GM19324 (cell line): ENCODE measurements at regions not wholly inside any gene's neighbourhood (a gene's known extent, or its start where the extent isn't known, plus 50 kb on each side); places are given as distances from the start of the nearest gene placed in this dataset.
A peak's percentile ranks its signal among the peaks of the same experiment; 100 is the strongest.

ENCODE experiments used
- ATAC-seq: cut with Tn5 transposase; IDR thresholded peaks from one replicate; pipeline ENCODE4 v1.9.1; 2021; ENCODE audit warnings: mild to moderate bottlenecking, moderate library complexity; ENCODE audit not compliant: unreplicated experiment, low FRiP score

DNA sequence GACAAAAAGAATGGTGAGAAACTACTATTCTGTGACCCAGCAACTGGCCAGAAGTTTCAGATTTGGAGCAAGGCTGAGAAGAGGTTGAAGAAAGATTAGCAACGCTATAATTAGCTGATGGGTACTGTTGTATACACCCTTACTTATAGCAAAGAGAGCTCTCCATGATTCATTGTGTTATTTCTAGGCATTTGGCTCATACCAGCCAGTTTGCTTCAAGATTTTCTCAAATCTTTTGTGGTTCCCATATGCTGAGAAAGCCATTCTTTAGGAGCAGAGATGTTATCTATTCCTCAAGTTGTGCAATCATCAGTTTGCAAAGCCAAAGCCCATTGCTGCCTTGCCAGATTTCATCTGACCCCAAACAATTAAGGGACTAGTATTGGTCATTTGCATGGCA, 179.4 kb downstream of the ETS1 start:
- ATAC-seq = no peak

DNA sequence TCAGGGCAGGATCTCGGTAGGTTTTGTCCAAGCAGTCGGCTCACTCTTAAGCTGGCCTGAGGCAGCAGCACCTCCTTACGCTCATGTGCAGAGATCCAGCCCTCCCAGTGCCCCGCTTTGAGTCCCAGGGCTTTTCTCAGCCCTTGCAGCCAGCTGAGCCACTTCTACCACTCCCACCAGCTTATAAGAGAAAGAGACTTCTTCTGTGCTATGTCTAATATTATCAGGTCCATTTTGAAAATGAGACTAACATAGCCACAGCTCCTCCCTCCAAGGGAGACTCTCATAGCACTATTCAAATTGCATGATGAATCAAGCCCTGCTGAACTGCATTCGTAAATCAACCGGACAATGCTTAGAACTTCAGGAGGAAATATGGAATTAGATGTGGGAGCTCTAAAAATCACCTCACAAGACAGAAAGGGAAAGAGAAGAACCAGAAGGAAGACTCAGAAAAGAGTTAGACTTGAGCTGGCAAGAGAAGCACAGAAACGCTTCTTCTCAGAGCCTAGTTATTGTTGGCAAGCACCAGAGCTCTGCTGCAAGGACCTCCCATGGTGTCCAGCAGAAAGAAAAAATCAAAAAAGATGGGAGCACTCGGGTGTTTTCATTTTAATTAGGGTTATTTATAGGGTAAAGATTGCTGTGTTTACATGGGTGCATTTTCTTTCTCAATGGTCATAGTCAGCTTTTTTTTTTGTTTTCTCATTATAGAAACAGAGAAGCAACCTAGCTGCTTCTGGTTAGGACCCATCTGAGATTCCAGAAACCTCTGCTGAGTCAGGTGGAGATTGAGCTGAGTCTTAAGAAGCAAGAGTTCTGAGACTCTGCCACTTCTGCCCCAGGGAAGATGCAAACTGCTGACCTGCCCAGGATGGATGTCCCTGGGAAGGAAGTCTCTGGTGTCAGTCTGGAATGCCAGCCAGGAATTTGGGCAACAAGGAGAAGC, 181.4 kb downstream of the ETS1 start:
- peak; percentile 67 for ATAC-seq

DNA sequence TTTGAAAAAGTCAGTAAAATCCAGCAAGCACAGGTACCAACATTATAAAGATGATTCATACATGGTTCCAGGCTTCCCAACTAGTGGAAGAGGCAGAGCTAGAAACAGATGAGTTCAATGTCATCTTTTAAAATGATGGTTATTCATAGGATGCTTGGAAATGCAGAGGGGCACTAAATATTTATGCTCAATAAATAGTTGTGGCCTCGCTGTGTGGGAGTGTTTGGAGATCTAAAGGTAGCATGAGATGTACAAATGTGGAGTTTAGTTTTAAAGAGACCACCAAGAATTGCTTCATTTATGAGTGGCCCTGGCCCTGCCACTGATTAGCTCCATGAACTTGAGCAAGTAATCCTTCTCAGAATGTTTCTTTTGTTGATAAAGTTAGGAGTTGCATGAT, 182.2 kb downstream of the ETS1 start:
- ATAC-seq = no peak

DNA sequence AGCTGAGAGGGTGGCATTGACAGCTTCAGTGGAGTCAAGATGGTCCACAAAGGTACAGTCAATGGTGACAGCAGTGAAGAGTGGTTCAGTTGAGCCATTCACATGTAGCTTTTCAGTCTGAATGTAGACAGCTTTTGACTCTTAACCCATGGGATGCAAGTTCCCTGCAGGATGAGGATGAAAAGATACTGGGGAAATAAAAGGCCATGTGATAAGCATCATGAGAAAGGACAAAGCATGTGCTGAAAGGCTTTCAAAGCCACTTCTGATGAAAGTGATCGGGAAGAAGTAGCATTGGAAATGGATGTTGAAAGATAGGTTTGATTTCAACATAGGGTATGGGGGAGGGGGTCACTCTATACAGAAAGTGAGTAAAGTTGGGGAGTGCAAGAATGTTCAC, 182.9 kb downstream of the ETS1 start:
- ATAC-seq = no peak

DNA sequence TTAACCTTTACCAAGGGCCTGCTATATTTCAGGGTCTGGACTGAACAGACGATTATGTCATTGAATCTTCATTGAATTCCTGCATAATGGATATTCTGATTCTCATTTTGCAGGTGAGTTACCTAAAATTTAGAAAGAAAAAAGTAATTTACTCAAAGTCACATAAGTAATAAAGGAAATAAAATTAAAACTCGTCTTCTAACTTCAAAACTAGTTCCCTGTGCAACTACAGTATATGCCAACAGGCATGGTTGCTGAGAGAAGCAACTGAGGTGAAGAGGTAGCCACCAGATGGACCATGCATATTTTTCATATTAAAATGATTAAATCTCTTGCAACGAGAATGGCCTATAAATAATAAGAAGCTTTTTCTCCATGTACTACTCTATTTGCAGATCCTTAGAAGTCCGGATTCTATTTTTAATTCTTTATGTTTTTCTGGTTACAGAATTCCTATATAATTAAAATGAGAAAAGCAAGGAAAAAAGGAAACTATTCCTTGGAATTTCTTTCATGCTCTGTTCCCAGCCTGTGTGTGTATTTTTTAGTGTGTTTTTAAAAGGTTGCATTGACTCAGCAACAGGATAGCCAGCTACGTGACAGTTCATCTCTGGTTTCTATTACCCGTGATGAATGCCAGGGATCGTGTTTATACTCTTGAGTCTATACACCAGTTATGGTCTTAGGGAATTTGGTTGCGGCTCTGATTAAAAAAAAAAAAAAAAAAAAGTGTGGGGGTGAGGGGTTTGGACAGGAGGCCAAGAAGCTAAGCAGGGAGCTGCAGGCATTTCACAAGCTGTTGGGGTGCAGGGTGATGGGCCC, 186.8 kb downstream of the ETS1 start:
- ATAC-seq = no peak

DNA sequence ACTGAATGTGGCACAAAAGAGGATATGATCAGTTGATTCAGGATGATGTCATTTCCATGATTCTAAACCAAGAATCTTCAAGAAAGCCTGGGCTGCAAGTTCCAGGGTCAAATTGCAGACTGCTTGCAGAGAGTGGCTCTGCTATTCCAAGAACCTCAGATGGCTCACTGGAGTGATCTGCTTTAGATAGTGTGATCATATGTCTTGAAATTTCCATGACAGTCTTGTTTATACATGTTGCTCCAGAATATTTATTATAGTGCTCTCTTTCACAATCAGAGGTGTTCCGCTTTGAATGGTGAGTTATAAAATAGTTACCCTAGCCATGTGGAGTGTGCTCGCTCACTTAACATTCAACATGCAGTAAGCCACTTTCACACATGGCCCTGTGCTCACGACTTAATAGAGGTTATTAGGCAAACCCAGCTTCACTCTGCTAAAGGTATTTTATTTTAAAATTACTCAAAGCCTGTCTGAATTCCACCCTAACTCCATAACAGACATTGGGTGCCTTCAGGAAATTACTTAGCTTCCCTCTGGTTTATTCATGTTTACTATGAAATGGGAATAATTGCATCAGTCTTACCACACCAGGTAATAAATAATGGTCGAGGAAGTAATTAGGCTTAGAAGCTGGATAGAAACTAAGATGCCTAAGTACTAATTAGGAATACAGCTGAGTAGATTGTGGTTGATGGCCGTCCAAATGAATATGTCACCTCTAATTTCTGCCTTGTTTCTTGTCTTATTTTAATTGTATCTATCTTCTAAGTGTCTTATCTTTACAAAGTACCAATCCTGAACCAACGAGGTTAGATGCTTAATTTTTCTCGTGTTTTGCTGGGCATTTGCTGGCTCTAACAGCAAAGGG, 187.9 kb downstream of the ETS1 start:
- no peak for ATAC-seq

DNA sequence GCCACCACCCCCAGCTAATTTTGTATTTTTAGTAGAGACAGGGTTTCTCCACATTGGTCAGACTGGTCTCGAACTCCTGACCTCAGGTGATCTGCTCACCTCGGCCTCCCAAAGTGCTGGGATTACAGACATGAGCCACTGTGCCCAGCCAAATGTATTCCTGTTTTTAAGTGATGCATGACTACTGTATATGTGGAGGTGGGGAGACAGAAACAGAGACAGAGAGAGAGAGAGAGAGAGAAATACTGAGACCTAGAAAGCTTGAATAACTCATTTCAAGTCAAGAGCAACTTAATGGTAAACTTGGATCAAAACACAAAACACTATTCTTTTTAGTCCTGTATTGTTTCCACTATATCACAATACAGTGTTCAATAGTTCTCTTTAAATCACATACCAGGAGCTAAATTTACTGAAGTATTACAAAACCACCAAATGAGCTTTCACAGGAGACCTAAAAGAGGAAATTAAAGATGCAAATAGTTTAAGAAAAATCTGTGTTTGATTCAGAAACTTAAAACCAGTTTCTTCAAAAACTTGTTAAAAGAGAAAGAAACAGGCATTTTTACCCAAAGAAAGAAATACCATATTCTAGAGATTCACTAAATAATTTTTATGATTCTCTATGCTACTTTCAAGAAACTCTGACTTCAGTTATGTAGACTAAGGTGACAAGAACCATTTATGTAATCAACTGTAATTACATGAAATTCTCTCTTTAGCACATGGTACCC, 188.7 kb downstream of the ETS1 start:
- ATAC-seq = no peak

DNA sequence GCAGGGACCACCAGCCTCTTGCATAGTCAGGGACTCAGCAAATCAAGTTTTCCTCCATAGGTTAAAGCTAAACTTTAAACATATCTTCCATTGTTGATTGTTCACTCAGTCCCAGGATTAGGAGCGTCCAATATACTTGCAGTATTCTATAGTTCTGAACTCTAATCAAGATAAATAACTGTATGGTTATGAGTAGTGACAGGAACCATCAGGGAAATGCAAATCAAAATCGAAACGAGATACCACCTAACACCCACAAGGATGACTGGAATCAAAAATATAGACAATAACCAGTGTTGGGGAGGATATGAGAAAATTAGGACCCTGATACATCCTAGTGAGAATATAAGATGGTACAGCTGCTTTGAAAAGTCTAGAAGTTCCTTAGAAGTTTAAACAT, 190.0 kb downstream of the ETS1 start:
- ATAC-seq = no peak

DNA sequence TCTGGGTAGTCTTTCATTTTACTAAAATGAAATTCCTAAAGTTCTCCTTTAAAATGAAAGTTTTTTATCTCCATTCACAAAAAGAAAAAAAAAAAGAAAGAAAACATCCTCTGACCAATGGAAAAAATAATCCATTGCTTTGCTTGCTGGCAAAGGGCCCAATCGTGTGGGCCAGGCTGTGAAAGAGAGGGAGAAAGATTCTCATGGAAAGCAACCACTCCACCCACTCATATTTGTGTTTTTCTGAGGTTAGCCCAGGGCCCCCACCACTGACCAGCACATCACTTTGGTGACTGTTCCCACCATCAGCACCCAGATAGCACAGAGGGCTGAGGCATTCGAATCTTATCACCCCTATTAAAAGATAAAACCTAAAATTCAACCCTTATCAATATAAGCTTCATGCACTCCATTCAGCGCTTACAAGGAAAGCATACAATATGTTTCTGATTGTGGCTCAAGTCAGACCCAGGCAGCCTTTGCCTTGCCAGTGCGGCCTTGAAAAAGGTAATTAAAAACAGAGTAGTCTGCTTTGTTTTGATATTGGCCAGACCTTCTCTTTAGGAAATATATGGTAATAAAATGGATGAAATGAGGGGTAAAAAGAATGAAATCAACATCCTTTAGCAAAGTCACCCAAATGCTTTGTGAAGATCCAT, 192.8 kb downstream of the ETS1 start:
- ATAC-seq = no peak

DNA sequence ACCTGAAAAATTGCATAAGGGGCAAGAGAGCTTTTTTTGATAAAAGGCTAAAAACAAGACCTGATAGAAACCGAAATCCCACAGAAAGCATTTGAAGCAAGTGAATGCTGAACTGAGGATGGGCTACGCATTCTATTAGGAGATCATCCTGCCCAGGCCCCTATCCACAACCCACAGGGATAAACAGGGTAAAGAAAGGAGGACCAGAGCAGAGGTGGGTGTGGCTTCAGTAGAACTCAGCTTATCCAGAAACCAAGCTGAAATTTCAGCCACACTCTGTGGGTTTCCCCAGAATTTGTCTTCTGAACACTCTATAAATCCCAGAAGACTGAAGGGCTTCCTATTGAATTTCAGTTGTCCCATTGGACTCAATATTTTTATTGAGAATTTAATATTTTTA, 195.1 kb downstream of the ETS1 start:
- ATAC-seq = no peak

DNA sequence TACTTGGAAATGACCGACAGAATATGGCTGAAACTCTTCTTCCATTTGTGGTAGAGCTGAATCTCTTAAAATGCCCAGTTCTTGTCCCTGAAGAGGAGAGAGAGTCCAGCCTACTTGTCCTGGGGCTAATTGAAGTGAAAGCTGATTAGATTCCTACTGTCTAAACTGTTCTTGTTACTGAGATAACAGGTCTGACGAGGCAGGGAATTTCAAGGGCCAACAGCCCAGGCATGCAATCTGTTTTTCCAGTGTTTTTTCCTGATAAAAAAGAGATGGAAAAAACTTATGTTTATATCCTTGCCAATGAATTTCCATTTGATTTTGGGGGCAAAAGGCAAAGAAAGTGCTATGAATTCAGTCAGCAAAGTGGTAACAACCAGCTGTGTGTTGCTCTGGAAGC, 195.5 kb downstream of the ETS1 start:
- no peak for ATAC-seq

DNA sequence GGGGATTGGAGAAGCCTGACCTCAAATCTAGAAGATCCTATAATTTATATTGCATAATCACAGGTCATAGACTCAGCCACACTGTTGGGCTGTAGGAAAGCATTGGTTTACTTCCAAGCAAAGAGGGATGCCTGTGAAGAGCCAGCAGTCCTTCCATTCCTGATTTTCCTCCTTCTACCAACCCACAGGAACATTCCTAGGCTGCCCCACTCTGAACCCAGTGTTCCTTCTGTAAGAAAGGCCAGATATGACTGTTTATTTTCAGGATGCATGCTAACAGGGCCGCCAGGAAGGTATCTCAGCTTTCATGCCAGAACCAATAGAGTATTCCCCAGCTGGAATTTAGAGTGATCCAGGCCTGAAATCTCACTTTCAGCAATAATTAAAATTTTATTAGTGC, 197.1 kb downstream of the ETS1 start:
- ATAC-seq = no peak

DNA sequence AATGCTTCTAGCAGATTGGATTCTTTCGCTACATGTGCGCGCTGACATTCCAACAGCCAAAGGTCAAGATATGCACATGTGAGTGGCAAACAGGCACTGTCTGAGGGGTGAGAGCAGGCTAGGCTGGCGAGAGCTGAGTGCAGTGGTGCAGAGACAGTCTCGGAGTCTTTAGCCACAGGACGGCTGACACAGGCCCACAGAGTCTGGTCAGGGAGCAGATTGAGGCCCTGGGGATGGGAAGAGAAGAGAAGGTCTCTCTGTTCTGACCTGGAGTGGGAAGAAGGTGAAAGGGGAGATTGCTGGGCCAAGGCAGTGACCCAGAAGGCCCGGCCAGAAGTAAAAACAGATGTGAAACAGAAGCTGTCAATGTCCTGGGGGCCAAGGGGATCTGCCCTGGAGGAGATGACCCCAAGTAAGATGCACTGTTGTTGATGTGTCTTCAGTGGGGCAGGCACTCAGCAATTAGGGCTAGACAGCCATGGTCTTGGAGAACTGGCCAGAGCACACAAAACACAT, 197.8 kb downstream of the ETS1 start:
- no peak for ATAC-seq

DNA sequence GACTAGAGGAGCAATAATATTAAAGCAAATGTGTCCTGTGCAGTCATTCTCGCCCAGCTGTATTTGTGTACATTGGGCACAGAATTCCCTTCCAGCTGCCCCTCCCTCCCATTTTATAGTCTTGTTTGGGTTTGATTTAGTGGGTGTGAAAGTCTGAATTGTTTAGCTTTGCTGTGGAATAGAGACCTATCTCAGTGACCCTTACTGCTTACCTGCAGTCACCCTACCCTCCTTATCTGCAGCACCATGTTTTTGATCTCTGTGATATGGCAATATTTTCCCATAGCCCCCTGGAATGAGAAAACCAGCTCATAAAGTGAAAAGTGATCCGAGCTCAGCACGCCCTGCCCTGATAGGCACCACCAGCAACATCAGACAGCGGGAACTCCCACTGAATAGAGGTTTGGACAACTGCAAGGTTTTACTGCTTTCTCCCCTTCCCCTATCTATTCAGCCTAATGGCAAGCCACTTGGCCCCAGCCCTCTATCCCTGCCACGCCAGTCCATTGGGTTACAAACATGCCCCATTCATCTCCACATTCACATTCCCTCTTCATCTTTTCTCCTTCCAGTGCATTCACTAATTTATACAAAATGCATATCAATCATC, 199.0 kb downstream of the ETS1 start:
- ATAC-seq = no peak

DNA sequence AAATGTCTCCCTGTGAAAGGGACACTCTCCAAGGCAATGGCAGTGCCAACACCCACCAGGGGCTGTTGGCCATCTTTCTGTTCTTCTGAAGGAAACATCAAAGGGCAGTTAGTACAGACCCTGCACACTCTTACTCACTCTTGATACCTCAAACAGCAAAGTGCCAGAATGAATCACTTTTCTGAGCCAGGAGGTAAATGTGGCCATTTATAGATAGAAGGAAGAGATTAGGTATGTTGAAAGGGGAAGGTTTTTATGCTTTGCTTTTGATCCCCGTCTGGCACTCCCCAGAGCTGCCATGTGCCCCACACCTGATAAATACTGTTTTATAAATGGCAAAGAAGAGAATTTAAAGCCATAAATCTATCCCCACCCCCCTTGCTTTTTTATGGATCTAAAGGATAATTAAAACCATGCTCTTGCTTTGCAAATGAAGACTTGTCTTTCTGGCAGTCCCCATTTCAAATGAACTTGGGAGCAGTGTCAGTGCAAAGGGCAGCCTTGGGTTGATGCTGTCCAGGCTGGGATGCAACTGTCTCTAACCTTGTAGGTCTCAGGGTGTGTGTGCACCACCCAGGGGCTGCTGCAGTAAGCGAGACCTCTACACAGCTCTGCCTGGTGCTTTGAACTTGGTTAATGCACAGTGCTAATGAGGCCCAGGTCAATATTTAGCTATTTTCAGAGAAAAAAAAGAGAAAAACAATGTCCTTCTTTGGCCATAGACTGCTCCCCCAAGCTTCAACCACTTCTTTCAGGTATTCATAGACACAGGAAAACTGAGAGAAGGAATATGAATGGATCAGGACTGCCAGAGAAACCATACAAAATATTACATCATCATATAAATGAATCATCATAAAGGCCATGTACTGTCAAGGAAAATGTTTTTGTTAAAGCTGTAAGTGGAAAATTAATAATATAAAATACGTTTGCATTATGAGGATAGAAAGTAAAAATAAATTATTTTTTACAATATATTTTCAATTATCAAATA, 207.5 kb downstream of the ETS1 start:
- ATAC-seq = no peak

DNA sequence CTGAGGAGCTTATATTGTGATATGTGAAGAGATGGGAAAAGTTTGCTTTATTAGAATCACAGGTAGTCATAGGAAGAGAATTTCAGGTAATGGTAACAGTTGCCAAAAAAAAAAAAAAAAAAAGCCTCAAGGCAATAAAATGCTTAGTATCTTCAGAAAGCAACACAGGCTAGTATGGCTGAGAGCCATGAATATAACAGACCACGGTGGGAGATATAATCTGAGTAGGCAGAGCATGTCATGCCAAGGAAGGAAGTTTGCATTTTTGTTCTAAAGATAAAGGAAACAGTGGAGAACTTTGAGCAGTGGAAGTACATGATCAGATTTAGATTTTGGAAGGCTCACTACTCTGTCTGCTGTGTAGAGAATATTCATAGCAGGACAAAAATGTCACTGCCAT, 211.4 kb downstream of the ETS1 start:
- no peak for ATAC-seq

DNA sequence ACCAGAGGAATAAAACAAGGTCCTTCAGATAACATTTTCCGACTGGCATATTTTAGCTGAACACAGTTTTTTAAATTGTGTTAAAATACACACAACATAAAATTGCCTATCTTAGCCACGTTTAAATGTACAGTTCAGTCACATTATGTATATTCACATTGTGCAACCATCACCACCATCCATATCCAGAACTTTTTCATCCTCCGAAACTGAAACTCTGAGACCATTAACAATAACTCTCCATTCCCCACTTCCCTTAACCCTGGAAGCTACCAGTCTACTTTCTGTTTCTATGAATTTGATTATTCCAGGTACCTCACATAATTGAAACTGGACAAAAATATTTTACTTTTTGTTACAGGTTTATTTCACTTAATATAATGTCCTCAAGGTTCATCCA, 213.3 kb downstream of the ETS1 start:
- ATAC-seq = no peak

DNA sequence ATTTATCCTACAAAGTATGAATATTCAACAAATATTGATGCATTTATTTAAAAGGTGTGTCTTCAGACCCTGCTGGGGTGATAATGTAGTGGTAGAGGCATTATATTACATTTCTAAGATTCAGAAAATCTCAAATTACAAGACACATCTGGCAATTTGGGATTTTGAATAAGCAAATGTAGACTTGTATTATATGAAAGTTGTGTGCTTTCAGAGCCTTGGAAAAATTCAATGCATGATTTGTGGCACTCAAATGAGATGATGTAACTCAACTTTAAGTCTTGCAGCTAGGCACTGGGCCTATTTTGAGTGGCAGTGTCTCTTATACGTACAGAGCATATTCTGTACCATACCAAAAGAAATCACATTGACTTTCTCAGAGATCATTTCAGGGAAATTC, 214.4 kb downstream of the ETS1 start:
- no peak for ATAC-seq
